ENCODE measurements at regions not wholly inside any gene's neighbourhood (a gene's known extent, or its start where the extent isn't known, plus 50 kb on each side); places are given as distances from the start of the nearest gene placed in this dataset.

GRCh38 chr10:10020945-10021344 lies 996.7 kb upstream of the CELF2 start:
- Histone ChIP-seq H3F3A (ENCODE audit: insufficient read depth, low read length) (no peaks in the 10 kb centered on the region), H3K36me3 (ENCODE audit: insufficient read depth, low read length) (no peaks in the 10 kb centered on the region), H3K9me3 (ENCODE audit: low read length) (no peaks in the 10 kb centered on the region), H3K4me2 (ENCODE audit: low read length) (no peak overlapping the region), H3K27ac (ENCODE audit: low read depth, low read length, poor library complexity, severe bottlenecking) (no peak overlapping the region), H3K4me3 (ENCODE audit: low read depth, low read length, poor library complexity, severe bottlenecking) (no peak overlapping the region), H3K27me3 (ENCODE audit: insufficient read depth, low read length) (no peaks in the 10 kb centered on the region), H2AFZ (ENCODE audit: low read length) (no peak overlapping the region), H3K4me1 (ENCODE audit: insufficient read depth, low read length, severe bottlenecking) (no peaks in the 10 kb centered on the region), H4K20me1 (ENCODE audit: insufficient read depth, low read length) (no peaks in the 10 kb centered on the region), H3K9me2 (ENCODE audit: low read depth, low read length) (no peaks in the 10 kb centered on the region), H3K9ac (ENCODE audit: low read length) (no peak overlapping the region), H3K79me2 (ENCODE audit: insufficient read depth, low read length) (no peaks in the 10 kb centered on the region)
- no peak for TF ChIP-seq EZH2 (IDR thresholded peaks at IDR 0.05; ENCODE audit: borderline replicate concordance, low read length)
- TF ChIP-seq, protein P1, sequence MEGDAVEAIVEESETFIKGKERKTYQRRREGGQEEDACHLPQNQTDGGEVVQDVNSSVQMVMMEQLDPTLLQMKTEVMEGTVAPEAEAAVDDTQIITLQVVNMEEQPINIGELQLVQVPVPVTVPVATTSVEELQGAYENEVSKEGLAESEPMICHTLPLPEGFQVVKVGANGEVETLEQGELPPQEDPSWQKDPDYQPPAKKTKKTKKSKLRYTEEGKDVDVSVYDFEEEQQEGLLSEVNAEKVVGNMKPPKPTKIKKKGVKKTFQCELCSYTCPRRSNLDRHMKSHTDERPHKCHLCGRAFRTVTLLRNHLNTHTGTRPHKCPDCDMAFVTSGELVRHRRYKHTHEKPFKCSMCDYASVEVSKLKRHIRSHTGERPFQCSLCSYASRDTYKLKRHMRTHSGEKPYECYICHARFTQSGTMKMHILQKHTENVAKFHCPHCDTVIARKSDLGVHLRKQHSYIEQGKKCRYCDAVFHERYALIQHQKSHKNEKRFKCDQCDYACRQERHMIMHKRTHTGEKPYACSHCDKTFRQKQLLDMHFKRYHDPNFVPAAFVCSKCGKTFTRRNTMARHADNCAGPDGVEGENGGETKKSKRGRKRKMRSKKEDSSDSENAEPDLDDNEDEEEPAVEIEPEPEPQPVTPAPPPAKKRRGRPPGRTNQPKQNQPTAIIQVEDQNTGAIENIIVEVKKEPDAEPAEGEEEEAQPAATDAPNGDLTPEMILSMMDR (IDR thresholded peaks at IDR 0.05; ENCODE audit: low read length) = no peak

DNA sequence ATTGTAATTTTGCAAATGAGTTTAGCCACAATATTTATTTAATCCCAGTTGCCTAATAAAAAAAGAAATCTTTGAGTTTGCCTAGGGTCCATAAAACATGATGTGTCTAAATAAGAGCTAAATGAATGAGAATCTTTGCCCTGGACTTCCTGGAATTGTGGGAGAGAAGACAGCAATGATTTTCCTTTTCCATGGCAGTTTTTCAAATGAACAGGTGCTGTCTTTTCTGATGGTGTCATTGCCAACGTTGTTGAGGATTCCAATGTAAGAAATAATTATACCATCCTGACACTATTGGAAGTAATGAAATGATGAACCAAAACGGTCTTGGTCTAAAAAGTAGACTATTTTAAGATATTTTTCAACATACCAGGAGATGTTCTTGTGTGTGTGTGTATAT lies 984.7 kb upstream of the CELF2 start:
- Histone ChIP-seq H3F3A (ENCODE audit: insufficient read depth, low read length) (no peaks in the 10 kb centered on the region), H3K79me2 (ENCODE audit: insufficient read depth, low read length) (no peaks in the 10 kb centered on the region), H3K9me3 (ENCODE audit: low read length) (no peaks in the 10 kb centered on the region), H3K4me3 (ENCODE audit: low read depth, low read length, poor library complexity, severe bottlenecking) (no peak overlapping the region), H3K27ac (ENCODE audit: low read depth, low read length, poor library complexity, severe bottlenecking) (no peak overlapping the region), H3K4me2 (ENCODE audit: low read length) (no peak overlapping the region), H3K4me1 (ENCODE audit: insufficient read depth, low read length, severe bottlenecking) (no peaks in the 10 kb centered on the region), H3K27me3 (ENCODE audit: insufficient read depth, low read length) (no peaks in the 10 kb centered on the region), H2AFZ (ENCODE audit: low read length) (no peak overlapping the region), H4K20me1 (ENCODE audit: insufficient read depth, low read length) (no peaks in the 10 kb centered on the region), H3K9ac (ENCODE audit: low read length) (no peak overlapping the region), H3K36me3 (ENCODE audit: insufficient read depth, low read length) (no peaks in the 10 kb centered on the region), H3K9me2 (ENCODE audit: low read depth, low read length) (no peaks in the 10 kb centered on the region)
- TF ChIP-seq EZH2 (IDR thresholded peaks at IDR 0.05; ENCODE audit: borderline replicate concordance, low read length) = no peak
- TF ChIP-seq, protein P1 (IDR thresholded peaks at IDR 0.05; ENCODE audit: low read length) = no peak

DNA sequence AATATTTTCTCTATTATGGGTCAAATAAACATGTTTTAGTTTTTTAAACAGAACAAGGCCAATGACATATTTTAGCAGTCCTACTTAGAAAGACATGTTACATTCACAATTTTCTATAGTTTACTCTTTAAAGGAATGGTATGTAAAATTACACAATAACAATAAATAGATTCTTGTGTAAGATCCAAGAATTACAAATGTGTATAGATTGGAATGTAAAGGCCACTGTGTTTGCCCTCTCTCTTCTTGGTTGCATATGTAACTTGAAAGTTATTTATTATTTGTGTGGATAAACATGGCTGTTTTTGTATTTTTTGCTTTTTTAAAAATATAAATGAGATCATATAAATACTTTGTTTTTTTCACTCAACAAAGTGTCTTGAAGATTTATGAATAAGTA lies 979.3 kb upstream of the CELF2 start:
- no peaks in the 10 kb centered on the region for H3K9me3 ChIP-seq (ENCODE audit: low read length)
- H3K4me2 ChIP-seq (ENCODE audit: low read length) = no peak overlapping the region
- no peak for TF ChIP-seq EZH2 (IDR thresholded peaks at IDR 0.05; ENCODE audit: borderline replicate concordance, low read length)
- TF ChIP-seq, protein P1 (IDR thresholded peaks at IDR 0.05; ENCODE audit: low read length) = no peak
- H3K9me2 ChIP-seq (ENCODE audit: low read depth, low read length) = no peaks in the 10 kb centered on the region
- no peaks in the 10 kb centered on the region for H3K79me2 ChIP-seq (ENCODE audit: insufficient read depth, low read length)
- no peaks in the 10 kb centered on the region for H3K27me3 ChIP-seq (ENCODE audit: insufficient read depth, low read length)
- H3K27ac ChIP-seq (ENCODE audit: low read depth, low read length, poor library complexity, severe bottlenecking) = no peak overlapping the region
- H3K36me3 ChIP-seq (ENCODE audit: insufficient read depth, low read length) = no peaks in the 10 kb centered on the region
- no peak overlapping the region for H2AFZ ChIP-seq (ENCODE audit: low read length)
- H4K20me1 ChIP-seq (ENCODE audit: insufficient read depth, low read length) = no peaks in the 10 kb centered on the region
- H3K4me3 ChIP-seq (ENCODE audit: low read depth, low read length, poor library complexity, severe bottlenecking) = no peak overlapping the region
- H3K4me1 ChIP-seq (ENCODE audit: insufficient read depth, low read length, severe bottlenecking) = no peaks in the 10 kb centered on the region
- H3K9ac ChIP-seq (ENCODE audit: low read length) = no peak overlapping the region
- no peaks in the 10 kb centered on the region for H3F3A ChIP-seq (ENCODE audit: insufficient read depth, low read length)
